GM10266 (cell line): ENCODE measurements at regions not wholly inside any gene's neighbourhood (a gene's known extent, or its start where the extent isn't known, plus 50 kb on each side); places are given as distances from the start of the nearest gene placed in this dataset.
"Not testable (repeated sequence)": the region's sequence is repeated elsewhere in the genome, so short reads cannot be mapped to it uniquely, and the experiment has no call there.

Experiments used
- DNase-seq: peaks from one replicate; pipeline ENCODE4 v3.0.0; 2012; ENCODE audit errors: extremely low spot score
- TF ChIP-seq, protein P1 (sequence below): IDR thresholded peaks from 2 replicates; pipeline ENCODE4 v1.5.1; 2012; ENCODE audit warnings: mild to moderate bottlenecking, low read depth; ENCODE audit not compliant: control insufficient read depth, insufficient read depth; ENCODE audit errors: missing control alignments

GRCh38 chr5:15365070-15365469 is 134.9 kb upstream of the FBXL7 start:
- no peak for DNase-seq

GRCh38 chr5:15363601-15364000 is 136.4 kb upstream of the FBXL7 start:
- TF ChIP-seq, protein P1, sequence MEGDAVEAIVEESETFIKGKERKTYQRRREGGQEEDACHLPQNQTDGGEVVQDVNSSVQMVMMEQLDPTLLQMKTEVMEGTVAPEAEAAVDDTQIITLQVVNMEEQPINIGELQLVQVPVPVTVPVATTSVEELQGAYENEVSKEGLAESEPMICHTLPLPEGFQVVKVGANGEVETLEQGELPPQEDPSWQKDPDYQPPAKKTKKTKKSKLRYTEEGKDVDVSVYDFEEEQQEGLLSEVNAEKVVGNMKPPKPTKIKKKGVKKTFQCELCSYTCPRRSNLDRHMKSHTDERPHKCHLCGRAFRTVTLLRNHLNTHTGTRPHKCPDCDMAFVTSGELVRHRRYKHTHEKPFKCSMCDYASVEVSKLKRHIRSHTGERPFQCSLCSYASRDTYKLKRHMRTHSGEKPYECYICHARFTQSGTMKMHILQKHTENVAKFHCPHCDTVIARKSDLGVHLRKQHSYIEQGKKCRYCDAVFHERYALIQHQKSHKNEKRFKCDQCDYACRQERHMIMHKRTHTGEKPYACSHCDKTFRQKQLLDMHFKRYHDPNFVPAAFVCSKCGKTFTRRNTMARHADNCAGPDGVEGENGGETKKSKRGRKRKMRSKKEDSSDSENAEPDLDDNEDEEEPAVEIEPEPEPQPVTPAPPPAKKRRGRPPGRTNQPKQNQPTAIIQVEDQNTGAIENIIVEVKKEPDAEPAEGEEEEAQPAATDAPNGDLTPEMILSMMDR = no peak
- no peak for DNase-seq

More at GRCh38 chr5:15365070-15365469, 134.9 kb upstream of the FBXL7 start:
- TF ChIP-seq, protein P1 = no peak

- DNase-seq = not testable (repeated sequence)
These were observed 142.9 kb upstream of the FBXL7 start for GRCh38 chr5:15357092-15357453.

DNA sequence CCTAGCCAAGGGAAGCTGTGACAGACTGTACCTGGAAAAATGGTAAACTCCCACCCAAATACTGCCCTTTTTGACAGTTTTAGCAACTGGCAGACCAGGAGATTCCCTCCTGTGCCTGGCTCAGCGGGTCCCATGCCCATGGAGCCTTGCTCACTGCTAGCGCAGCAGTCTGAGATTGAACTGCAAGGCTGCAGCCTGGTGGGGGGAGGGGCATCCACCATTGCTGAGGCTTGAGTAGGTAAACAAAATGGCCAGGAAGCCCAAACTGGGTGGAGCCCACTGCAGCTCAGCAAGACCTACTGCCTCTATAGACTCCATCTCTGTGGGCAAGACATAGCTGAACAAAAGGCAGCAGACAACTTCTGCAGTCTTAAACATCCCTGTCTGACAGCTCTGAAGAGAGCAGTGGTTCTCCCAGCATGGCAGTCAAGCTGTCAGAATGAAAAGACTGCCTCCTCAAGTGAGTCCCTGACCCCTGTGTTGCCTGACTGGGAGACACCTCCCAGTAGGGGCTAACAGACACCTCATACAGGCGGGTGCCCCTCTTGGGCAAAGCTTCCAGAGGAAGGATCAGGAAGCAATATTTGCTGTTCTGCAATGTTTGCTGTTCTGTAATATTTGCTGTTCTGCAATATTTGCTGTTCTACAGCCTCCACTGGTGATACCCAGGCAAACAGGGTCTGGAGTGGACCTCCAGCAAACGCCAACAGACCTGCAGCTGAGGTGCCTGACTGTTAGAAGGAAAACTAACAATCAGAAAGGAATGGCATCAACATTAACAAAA is 143.5 kb upstream of the FBXL7 start:
- not testable (repeated sequence) for DNase-seq

GRCh38 chr5:15354021-15354420 is 146.0 kb upstream of the FBXL7 start:
- TF ChIP-seq, protein P1 = no peak

DNA sequence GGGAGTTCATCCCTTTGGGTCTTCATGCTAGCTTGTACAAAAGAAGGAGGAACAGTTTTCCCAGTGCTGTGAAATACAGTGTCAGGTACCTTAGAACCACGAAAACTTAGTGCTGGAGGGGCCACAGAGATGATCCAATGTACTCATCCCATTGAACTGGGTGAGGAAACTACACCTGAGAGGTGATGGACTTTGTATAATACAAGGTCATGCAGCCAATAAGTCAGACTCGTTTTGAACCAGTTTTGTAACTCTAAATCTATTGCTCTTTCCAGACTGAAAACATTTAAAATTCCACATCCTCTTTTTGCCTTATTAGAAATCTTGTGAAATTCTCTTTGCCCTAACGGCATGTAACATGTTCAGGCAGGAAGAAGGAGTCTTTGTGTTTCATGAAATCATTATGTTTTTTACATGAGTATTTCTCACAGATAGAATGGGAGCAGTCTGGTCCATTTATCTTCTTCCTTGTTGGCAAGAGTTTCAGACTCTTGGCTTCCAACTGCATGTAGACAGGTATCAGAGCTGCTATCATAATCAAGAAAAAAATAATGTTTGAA is 146.8 kb upstream of the FBXL7 start:
- DNase-seq = no peak
- TF ChIP-seq, protein P1 = no peak

More at GRCh38 chr5:15354021-15354420, 146.0 kb upstream of the FBXL7 start:
- DNase-seq = no peak

DNA sequence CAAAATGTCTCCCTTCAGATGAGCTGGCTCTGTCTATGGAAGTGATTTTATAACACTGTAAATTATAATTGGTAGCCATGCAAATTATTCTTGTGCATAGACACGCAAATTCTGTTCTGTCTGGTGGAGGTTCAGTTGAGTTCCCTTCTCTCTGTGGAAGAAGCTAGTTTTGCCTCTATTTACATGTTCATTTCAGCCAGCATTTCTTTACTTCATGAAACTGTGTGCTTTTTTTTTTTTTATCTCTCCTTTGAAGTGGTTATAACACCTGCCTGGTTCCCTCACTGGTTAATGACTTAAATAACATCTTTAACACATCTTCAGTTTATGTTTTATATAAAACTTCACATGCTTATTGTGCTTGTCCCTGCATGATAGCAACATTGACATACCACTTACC is 149.4 kb upstream of the FBXL7 start:
- TF ChIP-seq, protein P1 = no peak
- DNase-seq = no peak

- DNase-seq = no peak
- TF ChIP-seq, protein P1 = no peak
These were observed 153.2 kb upstream of the FBXL7 start for GRCh38 chr5:15346738-15347137.
